OCI-LY7 (cell line): ENCODE measurements at regions not wholly inside any gene's neighbourhood (a gene's known extent, or its start where the extent isn't known, plus 50 kb on each side); places are given as distances from the start of the nearest gene placed in this dataset.

Experiments
- BruUV-seq: library from RNA; stranded (reverse); fragments of 400-500 nt; replicated peaks from 2 replicates; lab custom pipeline; 2021; lab: Mats Ljungman, UMichigan
- CTCF ChIA-PET: fragments of 300-600 bp; sonication (Branson Sonifier 250); formaldehyde crosslinking; loops from one replicate; lab custom pipeline; 2022; ENCODE audit warnings: antibody characterized with exemption; ENCODE audit not compliant: unreplicated experiment; lab: Charles Lee
- POLR2A ChIA-PET: fragments of 300-600 bp; sonication (Branson Sonifier 250); formaldehyde crosslinking; loops from one replicate; lab custom pipeline; 2022; ENCODE audit warnings: antibody characterized with exemption; lab: Charles Lee
- DNase-seq: peaks from one replicate; pipeline ENCODE4 v3.0.0-alpha.2; 2015; ENCODE audit warnings: low spot score
- H2AFZ ChIP-seq: fragments of 200-600 bp; sonication (generic), shearing (Covaris generic); 2 replicates; pipeline ENCODE4 v1.6.1; 2014; ENCODE audit warnings: mild to moderate bottlenecking, antibody characterized with exemption, low read length, moderate library complexity
- H3K27ac ChIP-seq: fragments of 200-600 bp; sonication (generic); 2 replicates; pipeline ENCODE4 v1.5.1; 2014; ENCODE audit warnings: mixed run types, low read depth, mild to moderate bottlenecking, moderate library complexity, low read length, inconsistent platforms; ENCODE audit not compliant: poor library complexity, severe bottlenecking
- H3K36me3 ChIP-seq: fragments of 200-600 bp; sonication (generic); 2 replicates; pipeline ENCODE4 v1.6.1; 2014; ENCODE audit warnings: mild to moderate bottlenecking, antibody characterized with exemption, low read length, moderate library complexity, mixed read lengths; ENCODE audit not compliant: insufficient read depth
- H3K4me1 ChIP-seq: fragments of 200-600 bp; sonication (generic); 2 replicates; pipeline ENCODE4 v1.5.1; 2014; ENCODE audit warnings: mild to moderate bottlenecking, low read length; ENCODE audit not compliant: insufficient read depth, poor library complexity, severe bottlenecking
- H3K4me2 ChIP-seq: fragments of 200-600 bp; sonication (generic); 2 replicates; pipeline ENCODE4 v1.6.1; 2014; ENCODE audit warnings: mild to moderate bottlenecking, low read length
- H3K4me3 ChIP-seq: fragments of 200-600 bp; sonication (generic); 2 replicates; pipeline ENCODE4 v1.5.1; 2014; ENCODE audit warnings: mild to moderate bottlenecking, low read depth, low read length; ENCODE audit not compliant: poor library complexity, severe bottlenecking
- H3K79me2 ChIP-seq: fragments of 200-600 bp; sonication (generic); 2 replicates; pipeline ENCODE4 v1.6.1; 2016; ENCODE audit warnings: low read depth, mild to moderate bottlenecking, low read length, moderate library complexity, mixed read lengths; ENCODE audit not compliant: insufficient read depth
- H3K9me2 ChIP-seq: fragments of 200-600 bp; sonication (generic); 2 replicates; pipeline ENCODE4 v1.6.1; 2016; ENCODE audit warnings: mild to moderate bottlenecking, low read length, mixed read lengths; ENCODE audit not compliant: insufficient read depth
- H3K9me3 ChIP-seq: fragments of 200-600 bp; sonication (generic); 2 replicates; pipeline ENCODE4 v1.6.1; 2014; ENCODE audit warnings: mild to moderate bottlenecking, mixed run types, low read length, mixed read lengths
- H4K20me1 ChIP-seq: fragments of 200-600 bp; sonication (generic); 2 replicates; pipeline ENCODE4 v1.6.1; 2014; ENCODE audit warnings: mild to moderate bottlenecking, antibody characterized with exemption, low read length, moderate library complexity, mixed read lengths; ENCODE audit not compliant: insufficient read depth
- EZH2phosphoT487 ChIP-seq: fragments of 200-600 bp; sonication (generic); IDR thresholded peaks from 2 replicates; pipeline ENCODE4 v1.6.1; 2018; ENCODE audit warnings: low read depth, borderline replicate concordance, mild to moderate bottlenecking, mixed run types, antibody characterized with exemption, low read length, moderate library complexity, mixed read lengths
- intact Hi-C: fragments of 100-400 bp; cut with micrococcal nuclease; formaldehyde crosslinking; loops from one replicate; pipeline ENCODE4 v1.10.0; 2022; ENCODE audit not compliant: unreplicated experiment
- TF ChIP-seq, protein P1 (sequence below): fragments of 200-600 bp; sonication (generic); conservative IDR thresholded peaks from 2 replicates; pipeline ENCODE4 v1.5.1; 2014; ENCODE audit warnings: mild to moderate bottlenecking, antibody characterized with exemption, low read length, moderate library complexity, mixed read lengths

GRCh38 chrX:30948626-30949025 is 59.6 kb upstream of the TAB3 start:
- Histone ChIP-seq H3K36me3 (no peaks in the 10 kb centered on the region), H3K27ac (no peak overlapping the region), H3K4me1 (no peaks in the 10 kb centered on the region), H3K4me3 (no peak overlapping the region), H3K4me2 (no peak overlapping the region), H3K9me2 (no peaks in the 10 kb centered on the region), H3K79me2 (no peaks in the 10 kb centered on the region), H3K9me3 (no peaks in the 10 kb centered on the region), H4K20me1 (no peaks in the 10 kb centered on the region), H2AFZ (no peak overlapping the region)
- no peak for TF ChIP-seq EZH2phosphoT487
- TF ChIP-seq, protein P1, sequence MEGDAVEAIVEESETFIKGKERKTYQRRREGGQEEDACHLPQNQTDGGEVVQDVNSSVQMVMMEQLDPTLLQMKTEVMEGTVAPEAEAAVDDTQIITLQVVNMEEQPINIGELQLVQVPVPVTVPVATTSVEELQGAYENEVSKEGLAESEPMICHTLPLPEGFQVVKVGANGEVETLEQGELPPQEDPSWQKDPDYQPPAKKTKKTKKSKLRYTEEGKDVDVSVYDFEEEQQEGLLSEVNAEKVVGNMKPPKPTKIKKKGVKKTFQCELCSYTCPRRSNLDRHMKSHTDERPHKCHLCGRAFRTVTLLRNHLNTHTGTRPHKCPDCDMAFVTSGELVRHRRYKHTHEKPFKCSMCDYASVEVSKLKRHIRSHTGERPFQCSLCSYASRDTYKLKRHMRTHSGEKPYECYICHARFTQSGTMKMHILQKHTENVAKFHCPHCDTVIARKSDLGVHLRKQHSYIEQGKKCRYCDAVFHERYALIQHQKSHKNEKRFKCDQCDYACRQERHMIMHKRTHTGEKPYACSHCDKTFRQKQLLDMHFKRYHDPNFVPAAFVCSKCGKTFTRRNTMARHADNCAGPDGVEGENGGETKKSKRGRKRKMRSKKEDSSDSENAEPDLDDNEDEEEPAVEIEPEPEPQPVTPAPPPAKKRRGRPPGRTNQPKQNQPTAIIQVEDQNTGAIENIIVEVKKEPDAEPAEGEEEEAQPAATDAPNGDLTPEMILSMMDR: no peak
- intact Hi-C loops: no loop called here
- DNase-seq: no peak
- no TSS peak for BruUV-seq
- POLR2A ChIA-PET: interaction anchor here (1.1 kb wide), 1 partner anchor 10 kb away, joined by 6 read pairs; no protein-coding TSS in a partner anchor
- CTCF ChIA-PET: no interaction called here

DNA sequence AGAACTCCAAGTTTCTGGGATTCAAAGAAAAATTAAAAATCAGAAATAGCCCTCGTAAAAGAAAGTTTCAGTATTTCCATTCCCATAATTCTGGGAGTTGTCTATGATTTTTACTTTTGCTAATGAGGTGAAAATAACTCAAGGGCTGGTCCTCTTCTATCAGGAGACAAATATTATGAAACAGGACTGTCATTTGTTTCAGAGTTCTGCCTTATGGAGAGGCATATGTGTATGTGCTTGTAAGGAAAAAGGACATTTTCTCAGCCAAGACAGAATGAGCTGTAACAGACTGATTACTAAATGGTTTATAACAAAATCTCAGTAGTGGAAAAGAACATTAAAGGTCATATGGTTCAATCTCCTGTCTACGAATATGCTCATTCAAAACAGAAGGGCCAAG is 59.0 kb upstream of the TAB3 start:
- CTCF ChIA-PET: no interaction called here
- POLR2A ChIA-PET: interaction anchor here (1.1 kb wide), 1 partner anchor 10 kb away, joined by 6 read pairs; no protein-coding TSS in a partner anchor

GRCh38 chrX:30943984-30944383 is 54.9 kb upstream of the TAB3 start:
- no peak for TF ChIP-seq EZH2phosphoT487
- TF ChIP-seq, protein P1: no peak
- Histone ChIP-seq H3K4me3 (no peak overlapping the region), H3K9me3 (no peaks in the 10 kb centered on the region), H3K36me3 (no peaks in the 10 kb centered on the region), H3K9me2 (no peaks in the 10 kb centered on the region), H3K4me1 (no peaks in the 10 kb centered on the region), H4K20me1 (no peaks in the 10 kb centered on the region), H3K27ac (no peak overlapping the region), H3K79me2 (no peaks in the 10 kb centered on the region), H2AFZ (no peak overlapping the region), H3K4me2 (no peak overlapping the region)
- intact Hi-C loops: no loop called here
- CTCF ChIA-PET: no interaction called here
- no peak for DNase-seq
- POLR2A ChIA-PET: no interaction called here
- BruUV-seq: no TSS peak

More for the DNA sequence above, 59.0 kb upstream of the TAB3 start:
- Histone ChIP-seq H2AFZ (no peak overlapping the region), H3K4me1 (no peaks in the 10 kb centered on the region), H3K4me2 (no peak overlapping the region), H4K20me1 (no peaks in the 10 kb centered on the region), H3K36me3 (no peaks in the 10 kb centered on the region), H3K79me2 (no peaks in the 10 kb centered on the region), H3K4me3 (no peak overlapping the region), H3K9me2 (no peaks in the 10 kb centered on the region), H3K9me3 (no peaks in the 10 kb centered on the region), H3K27ac (no peak overlapping the region)
- DNase-seq: no peak
- intact Hi-C loops: no loop called here
- no TSS peak for BruUV-seq
- TF ChIP-seq, protein P1: no peak
- TF ChIP-seq EZH2phosphoT487: no peak
